K562 (cell line): ENCODE measurements at regions not wholly inside any gene's neighbourhood (a gene's known extent, or its start where the extent isn't known, plus 50 kb on each side); places are given as distances from the start of the nearest gene placed in this dataset.

ENCODE experiments used
- ARID4B ChIP-seq: sonication (generic); formaldehyde crosslinking; IDR thresholded peaks from 2 replicates; pipeline ENCODE4 v1.8.0; 2022; ENCODE audit warnings: mild to moderate bottlenecking, missing genetic modification reagents
- ATF1 ChIP-seq, 2 experiments: fragments of 450-650 bp in 1 of 2; IDR thresholded peaks; 2 replicates each; pipeline ENCODE4 v1.6.1; 2016; ENCODE audit warnings: missing compliant biosample characterization in 1 of 2, missing genetic modification characterization in 1 of 2
- BRD9 ChIP-seq: fragments of 450-650 bp; IDR thresholded peaks from 2 replicates; pipeline ENCODE4 v1.6.1; 2018; ENCODE audit warnings: low read depth; ENCODE audit not compliant: partially characterized antibody
- GABPB2 ChIP-seq: fragments of 250-450 bp; sonication (Bioruptor Pico); conservative IDR thresholded peaks from 2 replicates; pipeline ENCODE4 v1.5.1; 2021; ENCODE audit warnings: mild to moderate bottlenecking
- HDAC1 ChIP-seq, 2 experiments: fragments of 450-650 bp; IDR thresholded peaks; 2 replicates each; pipeline ENCODE4 v1.6.1; 2016 to 2017; ENCODE audit warnings: inconsistent platforms in 1 of 2, mild to moderate bottlenecking in 1 of 2, moderate library complexity in 1 of 2
- HDAC3 ChIP-seq: fragments of 450-650 bp; IDR thresholded peaks from 2 replicates; pipeline ENCODE4 v1.6.1; 2018; ENCODE audit warnings: borderline replicate concordance, mild to moderate bottlenecking, moderate library complexity; ENCODE audit not compliant: partially characterized antibody
- HDAC6 ChIP-seq: IDR thresholded peaks from 2 replicates; pipeline ENCODE4 v1.6.1; 2012; ENCODE audit warnings: low read depth, mild to moderate bottlenecking, control low read depth, inconsistent platforms, low read length, moderate library complexity
- NFIC ChIP-seq: fragments of 450-650 bp; IDR thresholded peaks from 2 replicates; pipeline ENCODE4 v1.6.1; 2017; ENCODE audit warnings: mild to moderate bottlenecking, inconsistent platforms
- NRF1 ChIP-seq, 2 experiments: fragments of 450-650 bp; IDR thresholded peaks in 1 of 2; conservative IDR thresholded peaks in 1 of 2; 2 replicates each; pipeline ENCODE4 v1.6.1; 2014; ENCODE audit warnings: mild to moderate bottlenecking in 2 of 2
- REST ChIP-seq, 2 experiments: fragments of 450-650 bp; formaldehyde crosslinking in 1 of 2; IDR thresholded peaks; 2 replicates each; pipeline versions ENCODE4 v1.4.0 to v1.6.1; 2014 to 2020; ENCODE audit warnings: mild to moderate bottlenecking in 2 of 2, borderline replicate concordance in 1 of 2, low read depth in 1 of 2
- ZNF354B ChIP-seq: fragments of 250-450 bp; sonication (Bioruptor Pico); IDR thresholded peaks from 2 replicates; pipeline ENCODE4 v1.4.0; 2020
- TF ChIP-seq, protein P1 (sequence below): fragments of 450-650 bp; formaldehyde crosslinking; IDR thresholded peaks from 2 replicates; pipeline ENCODE4 v1.4.0; 2020; ENCODE audit warnings: mild to moderate bottlenecking, moderate library complexity

DNA sequence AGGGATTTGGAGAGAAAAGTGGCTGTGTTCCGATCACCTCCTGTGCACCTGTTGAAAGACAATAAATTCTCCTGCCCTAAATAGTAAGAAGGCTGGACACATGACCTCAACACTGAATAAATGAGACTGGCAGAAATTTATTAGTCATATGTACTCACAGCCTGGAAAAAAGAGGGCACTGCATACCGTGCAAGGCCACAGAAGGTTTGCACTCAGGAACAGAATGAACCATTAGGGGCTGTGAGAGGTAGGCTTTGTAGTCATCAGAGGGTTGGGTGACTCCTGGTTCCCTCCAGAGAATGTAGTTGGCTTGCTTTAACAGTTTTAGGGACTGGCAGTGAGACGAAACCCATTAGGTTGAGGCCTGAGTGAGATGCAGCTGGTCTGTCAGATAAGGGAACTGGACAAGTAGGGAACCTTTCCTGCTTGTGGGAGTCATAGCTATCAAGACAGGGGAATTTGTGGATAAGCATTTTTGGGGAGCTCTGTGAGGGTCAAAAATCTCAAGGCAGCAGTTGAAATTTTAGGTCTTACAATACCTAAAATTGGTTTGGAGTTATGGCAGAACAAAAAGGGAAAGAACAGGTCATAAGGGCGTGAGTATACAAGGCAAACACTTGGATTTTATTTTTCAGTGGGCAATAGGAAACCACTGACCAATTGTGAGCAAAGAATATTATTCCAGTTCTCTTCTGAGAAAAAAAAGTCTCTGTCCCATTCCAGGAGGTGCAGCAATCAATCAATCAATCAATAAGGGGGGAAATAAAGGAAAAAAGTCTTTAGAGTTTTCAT, 67.9 kb upstream of the BTN3A2 start (continued):
- TF ChIP-seq REST (IDR thresholded peaks at IDR 0.05; ENCODE audit: borderline replicate concordance) (no peak), REST (CRISPR knock-in tag; IDR thresholded peaks at IDR 0.05; ENCODE audit: low read depth) (0 out of 2 replicates have a peak, but pooled peaks have one; percentile 19), HDAC1 (IDR thresholded peaks at IDR 0.05) (peak in 1 of 2 experiments; percentile 91; a peak in 2 of 4 replicates), ATF1 (CRISPR knock-in tag; IDR thresholded peaks at IDR 0.05) (no peak), ATF1 (tag; IDR thresholded peaks at IDR 0.05) (peak; percentile 52), ARID4B (0 out of 2 replicates have a peak, but pooled peaks have one; percentile 63), NRF1 (conservative IDR thresholded peaks at IDR 0.05 in 1 of 2, IDR thresholded peaks at IDR 0.05 in 1 of 2) (no peak; a peak in 1 of 4 replicates), HDAC3 (peak; percentile 71), BRD9 (peak; percentile 90), GABPB2 (CRISPR knock-in tag) (no peak), NFIC (peak; percentile 88), ZNF354B (CRISPR knock-in tag) (peak; percentile 55; the same call in 1 of the 2 replicates), HDAC6 (no peak)
- TF ChIP-seq, protein P1, sequence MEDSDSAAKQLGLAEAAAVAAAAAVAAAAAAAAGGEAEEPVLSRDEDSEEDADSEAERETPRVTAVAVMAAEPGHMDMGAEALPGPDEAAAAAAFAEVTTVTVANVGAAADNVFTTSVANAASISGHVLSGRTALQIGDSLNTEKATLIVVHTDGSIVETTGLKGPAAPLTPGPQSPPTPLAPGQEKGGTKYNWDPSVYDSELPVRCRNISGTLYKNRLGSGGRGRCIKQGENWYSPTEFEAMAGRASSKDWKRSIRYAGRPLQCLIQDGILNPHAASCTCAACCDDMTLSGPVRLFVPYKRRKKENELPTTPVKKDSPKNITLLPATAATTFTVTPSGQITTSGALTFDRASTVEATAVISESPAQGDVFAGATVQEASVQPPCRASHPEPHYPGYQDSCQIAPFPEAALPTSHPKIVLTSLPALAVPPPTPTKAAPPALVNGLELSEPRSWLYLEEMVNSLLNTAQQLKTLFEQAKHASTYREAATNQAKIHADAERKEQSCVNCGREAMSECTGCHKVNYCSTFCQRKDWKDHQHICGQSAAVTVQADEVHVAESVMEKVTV (CRISPR knock-in tag): peak; percentile 39; the same call in 1 of the 2 replicates
